ENCODE measurements at regions not wholly inside any gene's neighbourhood (a gene's known extent, or its start where the extent isn't known, plus 50 kb on each side); places are given as distances from the start of the nearest gene placed in this dataset.

DNA sequence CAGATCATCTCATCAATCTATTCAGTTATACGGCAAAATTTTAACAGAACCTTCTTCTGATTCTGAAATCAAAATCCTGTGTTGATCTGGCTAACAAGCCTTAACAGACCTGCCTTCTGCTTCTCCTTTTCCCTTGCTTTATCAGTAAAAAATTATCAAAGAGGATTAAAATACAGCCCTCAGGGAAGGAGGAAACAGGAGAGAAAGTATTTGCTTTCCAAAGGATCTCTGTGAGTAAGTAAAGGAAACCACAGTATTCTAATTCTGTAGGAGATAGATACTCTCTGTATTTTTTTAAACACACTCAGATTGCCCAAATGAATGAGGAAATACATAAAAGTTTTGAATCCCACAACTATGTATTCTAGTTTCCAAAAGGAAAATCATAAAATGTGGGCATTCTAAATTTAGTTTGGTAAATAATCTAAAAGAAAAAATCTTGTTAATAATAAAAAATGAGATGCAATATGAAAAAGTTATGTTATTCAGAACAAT lies 221.8 kb downstream of the ZIC1 start:
- Histone ChIP-seq H3K4me1 (no peaks in the 10 kb centered on the region), H3K4me3 (no peak overlapping the region), H3K27me3 (no peaks in the 10 kb centered on the region), H3K36me3 (no peaks in the 10 kb centered on the region), H3K27ac (no peak overlapping the region), H3K9me3 (peaks cover 0 to 11% (median under 1%) of the 10 kb centered on the region in 12 donors)
- DNase-seq: no peak
- ATAC-seq: no peak
- no peak for TF ChIP-seq POLR2A (IDR thresholded peaks at IDR 0.05)
- TF ChIP-seq, protein P1, sequence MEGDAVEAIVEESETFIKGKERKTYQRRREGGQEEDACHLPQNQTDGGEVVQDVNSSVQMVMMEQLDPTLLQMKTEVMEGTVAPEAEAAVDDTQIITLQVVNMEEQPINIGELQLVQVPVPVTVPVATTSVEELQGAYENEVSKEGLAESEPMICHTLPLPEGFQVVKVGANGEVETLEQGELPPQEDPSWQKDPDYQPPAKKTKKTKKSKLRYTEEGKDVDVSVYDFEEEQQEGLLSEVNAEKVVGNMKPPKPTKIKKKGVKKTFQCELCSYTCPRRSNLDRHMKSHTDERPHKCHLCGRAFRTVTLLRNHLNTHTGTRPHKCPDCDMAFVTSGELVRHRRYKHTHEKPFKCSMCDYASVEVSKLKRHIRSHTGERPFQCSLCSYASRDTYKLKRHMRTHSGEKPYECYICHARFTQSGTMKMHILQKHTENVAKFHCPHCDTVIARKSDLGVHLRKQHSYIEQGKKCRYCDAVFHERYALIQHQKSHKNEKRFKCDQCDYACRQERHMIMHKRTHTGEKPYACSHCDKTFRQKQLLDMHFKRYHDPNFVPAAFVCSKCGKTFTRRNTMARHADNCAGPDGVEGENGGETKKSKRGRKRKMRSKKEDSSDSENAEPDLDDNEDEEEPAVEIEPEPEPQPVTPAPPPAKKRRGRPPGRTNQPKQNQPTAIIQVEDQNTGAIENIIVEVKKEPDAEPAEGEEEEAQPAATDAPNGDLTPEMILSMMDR (IDR thresholded peaks at IDR 0.05): no peak
- WGBS, 4 donors: 75 to 91% (median 84%) methylated on average over 1 of the region's 1 CpG
- intact Hi-C loops (cut with DNase I): no loop called here

DNA sequence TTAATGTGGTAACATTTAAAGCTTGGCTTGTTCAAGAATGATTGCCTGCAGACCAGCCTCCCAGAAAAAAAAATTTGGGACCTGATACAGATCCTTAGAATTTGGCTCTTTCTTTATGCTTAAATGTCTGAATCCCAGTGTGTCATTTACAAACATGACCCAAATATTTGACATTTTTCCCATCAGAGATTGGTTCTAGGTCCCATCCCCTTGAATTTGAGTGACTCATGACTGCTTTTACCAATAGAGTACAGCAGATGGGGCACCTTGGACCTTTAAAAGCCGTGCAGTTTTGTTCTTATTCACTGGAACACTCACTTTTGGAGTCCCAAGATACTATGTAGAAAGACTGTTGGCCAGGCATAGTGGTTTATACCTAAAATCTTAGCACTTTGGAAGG lies 231.6 kb downstream of the ZIC1 start:
- ATAC-seq (no peak), DNase-seq (no peak)
- intact Hi-C loops (cut with DNase I): no loop called here
- TF ChIP-seq, protein P1 (IDR thresholded peaks at IDR 0.05): peak in 1 of 12 donors; percentile 11
- no peak for TF ChIP-seq POLR2A (IDR thresholded peaks at IDR 0.05)
- WGBS, 4 donors: 65 to 83% (median 75%) methylated on average over 1 of the region's 1 CpG
- no peak overlapping the region for H3K27ac ChIP-seq
- H3K9me3 ChIP-seq: peaks cover 0 to 30% (median 3%) of the 10 kb centered on the region in 12 donors
- H3K4me3 ChIP-seq: no peak overlapping the region
- no peaks in the 10 kb centered on the region for H3K27me3 ChIP-seq
- no peaks in the 10 kb centered on the region for H3K4me1 ChIP-seq
- H3K36me3 ChIP-seq: no peaks in the 10 kb centered on the region

DNA sequence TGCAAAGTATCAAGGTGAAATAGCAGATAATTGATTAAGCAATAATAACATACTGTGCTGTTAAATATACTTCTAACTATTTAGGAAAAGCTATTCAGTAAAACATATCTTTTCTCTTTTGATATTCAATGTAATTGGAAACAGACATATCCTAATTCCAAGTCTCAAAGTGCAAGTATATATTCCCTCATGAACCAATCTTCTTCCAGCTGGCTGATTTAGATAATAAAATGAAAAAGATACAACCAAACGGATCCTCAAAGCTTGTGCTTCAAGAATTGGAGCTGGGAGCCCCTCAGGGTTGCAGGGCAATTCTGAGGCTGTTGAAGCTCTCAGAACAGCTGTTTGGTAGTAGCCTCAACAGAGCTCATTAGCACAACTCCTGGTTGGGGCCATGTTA lies 236.6 kb downstream of the ZIC1 start:
- Histone ChIP-seq H3K4me3 (no peak overlapping the region), H3K27ac (no peak overlapping the region), H3K27me3 (no peaks in the 10 kb centered on the region), H3K36me3 (no peaks in the 10 kb centered on the region), H3K9me3 (no peaks in the 10 kb centered on the region), H3K4me1 (peaks cover 0 to under 1% (median 0%) of the 10 kb centered on the region in 12 donors)
- intact Hi-C loops (cut with DNase I): no loop called here
- no peak for ATAC-seq
- TF ChIP-seq POLR2A (IDR thresholded peaks at IDR 0.05): no peak
- TF ChIP-seq, protein P1 (IDR thresholded peaks at IDR 0.05): no peak
- WGBS, 4 donors: 40 to 72% (median 54%) methylated on average over 1 of the region's 1 CpG
- no peak for DNase-seq

DNA sequence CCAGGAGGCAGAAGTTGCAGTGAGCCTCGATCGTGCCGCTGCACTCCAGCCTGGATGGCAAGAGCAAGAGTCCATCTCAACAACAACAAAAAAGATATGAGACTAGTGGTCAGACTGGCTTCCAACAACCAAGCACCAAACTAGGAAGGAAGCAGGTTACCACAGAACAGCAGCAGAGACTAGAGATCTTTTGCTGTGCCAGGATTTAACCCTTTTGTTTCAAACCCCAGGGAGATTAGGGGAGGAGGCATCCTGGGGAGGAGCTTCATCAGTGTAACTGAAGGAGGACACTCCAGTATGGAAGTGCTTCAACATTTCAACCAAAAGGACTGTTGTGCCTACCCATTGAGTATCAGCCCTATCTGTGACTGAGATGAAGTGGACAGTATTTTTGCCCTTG lies 240.3 kb downstream of the ZIC1 start:
- Histone ChIP-seq H3K9me3 (no peaks in the 10 kb centered on the region), H3K4me1 (peaks cover 0 to 18% (median 1%) of the 10 kb centered on the region in 12 donors), H3K4me3 (no peak overlapping the region), H3K36me3 (no peaks in the 10 kb centered on the region), H3K27ac (no peak overlapping the region), H3K27me3 (no peaks in the 10 kb centered on the region)
- DNase-seq: no peak
- TF ChIP-seq, protein P1 (IDR thresholded peaks at IDR 0.05): no peak
- no peak for TF ChIP-seq POLR2A (IDR thresholded peaks at IDR 0.05)
- 89 to 97% (median 94%) methylated on average over 3 of the region's 3 CpGs for whole genome bisulfite sequencing, 4 donors
- intact Hi-C loops (cut with DNase I): no loop called here
- ATAC-seq: no peak
